Thoracic aorta (tissue), 2 donors: ENCODE measurements at regions not wholly inside any gene's neighbourhood (a gene's known extent, or its start where the extent isn't known, plus 50 kb on each side); places are given as distances from the start of the nearest gene placed in this dataset.

Experiments
- ATAC-seq: fragments of 150-250 bp; one replicate; pipeline ENCODE4 v1.8.0; 2017; ENCODE audit warnings: low read depth; ENCODE audit not compliant: insufficient number of reproducible peaks, low FRiP score
- DNase-seq: peaks from one replicate; pipeline ENCODE4 v3.0.0-alpha.2; 2020; ENCODE audit warnings: low spot score
- H3K27ac ChIP-seq, 2 donors: fragments of 200-600 bp; sonication (generic); 1 replicate in 1 of 2; 2 replicates in 1 of 2; pipeline ENCODE4 v1.5.1; 2016; ENCODE audit warnings: mild to moderate bottlenecking in 2 of 2, moderate library complexity in 2 of 2
- H3K27me3 ChIP-seq: fragments of 200-600 bp; sonication (generic); replicated peaks from 2 replicates; pipeline ENCODE4 v1.6.0; 2016; ENCODE audit warnings: mild to moderate bottlenecking; ENCODE audit not compliant: insufficient read depth
- H3K36me3 ChIP-seq: fragments of 200-600 bp; sonication (generic); one replicate; pipeline ENCODE4 v1.5.1; 2016
- H3K4me1 ChIP-seq, 2 donors: fragments of 200-600 bp; sonication (generic); 1 replicate in 1 of 2; 2 replicates in 1 of 2; pipeline versions ENCODE4 v1.5.1 to v1.6.0; 2016; ENCODE audit warnings: low read depth in 2 of 2, mild to moderate bottlenecking in 1 of 2; ENCODE audit not compliant: control insufficient read depth in 1 of 2
- H3K4me3 ChIP-seq: fragments of 200-600 bp; sonication (generic); 2 replicates; pipeline ENCODE4 v1.5.1; 2016; ENCODE audit warnings: mild to moderate bottlenecking
- H3K9me3 ChIP-seq: fragments of 200-600 bp; sonication (generic); 2 replicates; pipeline ENCODE4 v1.5.1; 2016
- CTCF ChIP-seq: fragments of 200-600 bp; sonication (generic); IDR thresholded peaks from one replicate; pipeline ENCODE4 v1.5.1; 2019; ENCODE audit warnings: antibody characterized with exemption

GRCh38 chr2:234164493-234165413 is 114.3 kb downstream of the SPP2 start:
- no peak for TF ChIP-seq CTCF
- ATAC-seq = no peak
- Histone ChIP-seq H3K27me3 (no peaks in the 10 kb centered on the region), H3K27ac (no peak overlapping the region), H3K4me3 (no peak overlapping the region), H3K36me3 (no peaks in the 10 kb centered on the region), H3K4me1 (no peaks in the 10 kb centered on the region), H3K9me3 (no peaks in the 10 kb centered on the region)
- no peak for DNase-seq

GRCh38 chr2:234163510-234164045 is 113.1 kb downstream of the SPP2 start:
- Histone ChIP-seq H3K27me3 (no peaks in the 10 kb centered on the region), H3K27ac (no peak overlapping the region), H3K4me1 (no peaks in the 10 kb centered on the region), H3K9me3 (no peaks in the 10 kb centered on the region), H3K4me3 (no peak overlapping the region), H3K36me3 (no peaks in the 10 kb centered on the region)
- ATAC-seq = no peak
- no peak for DNase-seq
- no peak for TF ChIP-seq CTCF

- no peaks in the 10 kb centered on the region for H3K4me1 ChIP-seq
- no peaks in the 10 kb centered on the region for H3K36me3 ChIP-seq
- DNase-seq = no peak
- no peak overlapping the region for H3K4me3 ChIP-seq
- no peak for ATAC-seq
- no peaks in the 10 kb centered on the region for H3K9me3 ChIP-seq
- H3K27me3 ChIP-seq = no peaks in the 10 kb centered on the region
- no peak for TF ChIP-seq CTCF
- H3K27ac ChIP-seq = no peak overlapping the region
These were observed 112.4 kb downstream of the SPP2 start for GRCh38 chr2:234162861-234163260.

- DNase-seq (no peak), ATAC-seq (no peak)
- TF ChIP-seq CTCF = no peak
- Histone ChIP-seq H3K36me3 (no peaks in the 10 kb centered on the region), H3K27ac (no peak overlapping the region), H3K9me3 (no peaks in the 10 kb centered on the region), H3K27me3 (no peaks in the 10 kb centered on the region), H3K4me1 (no peaks in the 10 kb centered on the region), H3K4me3 (no peak overlapping the region)
These were observed 111.4 kb downstream of the SPP2 start for GRCh38 chr2:234161932-234162331.

- H3K9me3 ChIP-seq = no peaks in the 10 kb centered on the region
- DNase-seq (no peak), ATAC-seq (no peak)
- no peak for TF ChIP-seq CTCF
- H3K4me1 ChIP-seq = no peaks in the 10 kb centered on the region
- H3K27ac ChIP-seq = no peak overlapping the region
- no peaks in the 10 kb centered on the region for H3K36me3 ChIP-seq
- no peaks in the 10 kb centered on the region for H3K27me3 ChIP-seq
- H3K4me3 ChIP-seq = no peak overlapping the region
These were observed 108.3 kb downstream of the SPP2 start for GRCh38 chr2:234158812-234159211.
